ENCODE measurements at regions not wholly inside any gene's neighbourhood (a gene's known extent, or its start where the extent isn't known, plus 50 kb on each side); places are given as distances from the start of the nearest gene placed in this dataset.

GRCh38 chr15:60191821-60192220 is 187.7 kb downstream of the FOXB1 start:
- no peak for TF ChIP-seq CTCF (IDR thresholded peaks at IDR 0.05; ENCODE audit: low read length, missing control alignments)
- DNase-seq (ENCODE audit: low read depth), result no peak
- H3K4me3 ChIP-seq (replicated peaks; ENCODE audit: low read depth, low read length), result no peak overlapping the region

- no peak for TF ChIP-seq CTCF (IDR thresholded peaks at IDR 0.05; ENCODE audit: low read length, missing control alignments)
- DNase-seq (ENCODE audit: low read depth), result no peak
- no peak overlapping the region for H3K4me3 ChIP-seq (replicated peaks; ENCODE audit: low read depth, low read length)
These were observed 191.5 kb downstream of the FOXB1 start for GRCh38 chr15:60195611-60196010.

GRCh38 chr15:60204131-60204885 is 193.5 kb downstream of the ANXA2 start:
- no peak overlapping the region for H3K4me3 ChIP-seq (replicated peaks; ENCODE audit: low read depth, low read length)
- no peak for DNase-seq (ENCODE audit: low read depth)

GRCh38 chr15:60208709-60209108 is 189.1 kb downstream of the ANXA2 start:
- no peak overlapping the region for H3K4me3 ChIP-seq (replicated peaks; ENCODE audit: low read depth, low read length)
- DNase-seq (ENCODE audit: low read depth), result peak; percentile 6
- no peak for TF ChIP-seq CTCF (IDR thresholded peaks at IDR 0.05; ENCODE audit: low read length, missing control alignments)

More at GRCh38 chr15:60204131-60204885, 193.5 kb downstream of the ANXA2 start:
- no peak for TF ChIP-seq CTCF (IDR thresholded peaks at IDR 0.05; ENCODE audit: low read length, missing control alignments)

- H3K4me3 ChIP-seq (replicated peaks; ENCODE audit: low read depth, low read length), result no peak overlapping the region
- no peak for TF ChIP-seq CTCF (IDR thresholded peaks at IDR 0.05; ENCODE audit: low read length, missing control alignments)
- DNase-seq (ENCODE audit: low read depth), result no peak
These were observed 185.2 kb downstream of the ANXA2 start for GRCh38 chr15:60212536-60212935.

GRCh38 chr15:60213377-60214000 is 184.3 kb downstream of the ANXA2 start:
- no peak for TF ChIP-seq CTCF (IDR thresholded peaks at IDR 0.05; ENCODE audit: low read length, missing control alignments)
- H3K4me3 ChIP-seq (replicated peaks; ENCODE audit: low read depth, low read length), result no peak overlapping the region
- no peak for DNase-seq (ENCODE audit: low read depth)

Measured in fibroblast of pulmonary artery (primary cell).